Progenitor cell of endocrine pancreas (in vitro differentiated cells): ENCODE measurements at regions not wholly inside any gene's neighbourhood (a gene's known extent, or its start where the extent isn't known, plus 50 kb on each side); places are given as distances from the start of the nearest gene placed in this dataset.

Experiments
- DNase-seq: peaks from one replicate; pipeline ENCODE4 v3.0.0; 2021; ENCODE audit warnings: low spot score; ENCODE audit not compliant: unreplicated experiment
- H3K27ac Mint-ChIP-seq: 2 replicates; pipeline ENCODE4 v1.8.0; 2021; ENCODE audit warnings: mild to moderate bottlenecking, moderate library complexity, mixed read lengths
- H3K27me3 Mint-ChIP-seq: 2 replicates; pipeline ENCODE4 v1.8.0; 2021; ENCODE audit warnings: mixed read lengths
- H3K36me3 Mint-ChIP-seq: 2 replicates; pipeline ENCODE4 v1.8.0; 2022; ENCODE audit warnings: mixed read lengths; ENCODE audit not compliant: insufficient read depth
- H3K4me1 Mint-ChIP-seq: 2 replicates; pipeline ENCODE4 v1.8.0; 2021; ENCODE audit warnings: low read depth, mixed read lengths
- H3K4me3 Mint-ChIP-seq: 2 replicates; pipeline ENCODE4 v1.8.0; 2021; ENCODE audit warnings: low read depth, mild to moderate bottlenecking, moderate library complexity, mixed read lengths
- H3K9me3 Mint-ChIP-seq: 2 replicates; pipeline ENCODE4 v1.8.0; 2021; ENCODE audit warnings: low read depth, mixed read lengths
- TF ChIP-seq, protein P1 (sequence below): fragments of 200-600 bp; sonication (generic); IDR thresholded peaks from one replicate; pipeline ENCODE4 v1.5.0; 2021; ENCODE audit warnings: antibody characterized with exemption, mild to moderate bottlenecking; ENCODE audit not compliant: unreplicated experiment

- no peaks in the 10 kb centered on the region for H3K9me3 Mint-ChIP-seq
- no peak for DNase-seq
- peaks cover 76% of the 10 kb centered on the region for H3K27me3 Mint-ChIP-seq
- no peaks in the 10 kb centered on the region for H3K36me3 Mint-ChIP-seq
- TF ChIP-seq, protein P1, sequence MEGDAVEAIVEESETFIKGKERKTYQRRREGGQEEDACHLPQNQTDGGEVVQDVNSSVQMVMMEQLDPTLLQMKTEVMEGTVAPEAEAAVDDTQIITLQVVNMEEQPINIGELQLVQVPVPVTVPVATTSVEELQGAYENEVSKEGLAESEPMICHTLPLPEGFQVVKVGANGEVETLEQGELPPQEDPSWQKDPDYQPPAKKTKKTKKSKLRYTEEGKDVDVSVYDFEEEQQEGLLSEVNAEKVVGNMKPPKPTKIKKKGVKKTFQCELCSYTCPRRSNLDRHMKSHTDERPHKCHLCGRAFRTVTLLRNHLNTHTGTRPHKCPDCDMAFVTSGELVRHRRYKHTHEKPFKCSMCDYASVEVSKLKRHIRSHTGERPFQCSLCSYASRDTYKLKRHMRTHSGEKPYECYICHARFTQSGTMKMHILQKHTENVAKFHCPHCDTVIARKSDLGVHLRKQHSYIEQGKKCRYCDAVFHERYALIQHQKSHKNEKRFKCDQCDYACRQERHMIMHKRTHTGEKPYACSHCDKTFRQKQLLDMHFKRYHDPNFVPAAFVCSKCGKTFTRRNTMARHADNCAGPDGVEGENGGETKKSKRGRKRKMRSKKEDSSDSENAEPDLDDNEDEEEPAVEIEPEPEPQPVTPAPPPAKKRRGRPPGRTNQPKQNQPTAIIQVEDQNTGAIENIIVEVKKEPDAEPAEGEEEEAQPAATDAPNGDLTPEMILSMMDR, result no peak
- H3K27ac Mint-ChIP-seq, result no peak overlapping the region
- no peak overlapping the region for H3K4me3 Mint-ChIP-seq
- H3K4me1 Mint-ChIP-seq, result no peaks in the 10 kb centered on the region
These were observed 144.1 kb upstream of the IGSF21 start for GRCh38 chr1:17963513-17963912.

DNA sequence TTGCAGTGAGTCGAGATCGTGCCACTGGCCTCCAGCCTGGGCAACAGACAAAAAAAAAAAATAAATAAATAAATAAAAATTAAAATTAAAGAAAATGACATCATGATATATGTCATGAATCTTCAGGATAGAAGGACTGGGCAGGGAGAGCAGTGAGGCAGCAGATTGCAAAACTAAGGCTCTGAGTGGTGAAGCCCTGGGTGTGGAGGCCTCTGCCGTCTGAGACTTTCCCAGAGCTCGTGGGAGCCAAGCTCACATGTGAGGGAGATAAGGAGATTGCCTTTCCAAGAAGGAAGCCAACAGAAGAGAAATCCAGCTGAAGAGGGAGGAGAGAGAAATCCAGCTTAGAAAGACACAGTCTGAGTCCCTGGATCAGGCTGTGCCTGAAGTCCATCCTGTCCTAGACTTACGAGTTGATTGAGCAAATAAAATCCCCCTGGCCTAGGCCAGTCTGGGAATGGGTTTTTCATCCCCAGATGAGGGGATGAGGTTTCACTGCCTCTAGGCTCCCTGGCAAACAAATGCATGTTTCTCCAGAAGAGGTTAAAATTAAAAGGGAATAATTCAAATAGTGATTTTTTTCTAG is 142.0 kb upstream of the IGSF21 start:
- no peaks in the 10 kb centered on the region for H3K9me3 Mint-ChIP-seq
- peaks cover 56% of the 10 kb centered on the region for H3K27me3 Mint-ChIP-seq
- no peak overlapping the region for H3K27ac Mint-ChIP-seq
- no peak for DNase-seq
- H3K36me3 Mint-ChIP-seq, result no peaks in the 10 kb centered on the region
- no peaks in the 10 kb centered on the region for H3K4me1 Mint-ChIP-seq
- no peak overlapping the region for H3K4me3 Mint-ChIP-seq
- TF ChIP-seq, protein P1, result no peak

DNA sequence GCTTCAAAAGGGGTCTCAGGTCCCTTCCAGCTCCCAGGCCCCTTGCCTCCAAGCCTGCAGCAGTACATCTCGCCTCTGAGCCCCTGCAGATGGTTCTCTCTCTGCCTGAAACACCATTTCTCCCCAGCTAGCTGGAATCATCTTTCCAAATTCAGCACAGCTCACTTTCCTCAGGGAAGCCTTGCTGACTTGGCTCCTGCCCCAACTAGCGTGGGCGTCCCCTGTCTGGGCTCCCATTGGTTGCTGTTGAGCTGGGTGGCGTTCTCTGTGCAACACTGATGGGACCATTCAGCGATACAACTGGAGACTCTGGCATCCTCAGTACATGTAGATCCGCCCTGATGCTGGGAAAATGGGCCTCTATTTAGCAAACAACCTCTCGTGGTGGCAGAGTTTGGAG is 141.3 kb upstream of the IGSF21 start:
- TF ChIP-seq, protein P1, result no peak
- DNase-seq, result no peak
- no peaks in the 10 kb centered on the region for H3K36me3 Mint-ChIP-seq
- no peaks in the 10 kb centered on the region for H3K4me1 Mint-ChIP-seq
- peaks cover 52% of the 10 kb centered on the region for H3K27me3 Mint-ChIP-seq
- no peak overlapping the region for H3K27ac Mint-ChIP-seq
- no peaks in the 10 kb centered on the region for H3K9me3 Mint-ChIP-seq
- H3K4me3 Mint-ChIP-seq, result no peak overlapping the region

DNA sequence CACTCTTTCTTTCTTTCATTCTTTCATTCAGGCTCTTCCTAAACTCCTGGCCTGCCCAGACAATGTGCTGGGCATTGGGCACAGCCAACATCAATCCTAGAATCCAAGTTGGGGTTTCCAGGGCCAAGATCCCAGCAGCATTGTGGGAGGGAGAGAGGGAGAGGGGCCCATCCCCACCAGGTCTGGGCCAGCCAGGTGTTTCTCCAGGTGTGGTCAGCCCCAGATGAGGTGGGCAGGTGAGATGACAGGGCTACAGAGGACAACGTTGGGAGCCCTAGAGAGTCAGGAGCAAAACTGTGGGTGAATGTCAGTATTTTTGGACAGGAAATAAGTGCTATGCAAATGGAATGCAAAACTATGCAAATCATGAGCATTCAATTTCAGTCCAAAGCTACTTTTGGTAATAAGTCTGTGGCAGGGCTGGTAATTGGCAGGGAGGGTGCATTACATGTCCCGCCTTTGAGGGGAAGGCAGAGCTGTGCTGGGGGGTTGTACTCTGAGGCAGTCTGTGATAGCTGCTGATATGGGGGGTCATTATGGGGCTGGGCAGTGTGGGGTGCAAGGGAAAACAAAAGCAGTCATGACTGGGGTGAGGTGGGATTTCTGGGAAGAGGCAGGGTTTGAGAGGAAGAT is 139.9 kb upstream of the IGSF21 start:
- Mint-ChIP-seq H3K27me3 (peaks cover 49% of the 10 kb centered on the region), H3K9me3 (no peaks in the 10 kb centered on the region), H3K36me3 (no peaks in the 10 kb centered on the region), H3K4me3 (no peak overlapping the region), H3K4me1 (no peaks in the 10 kb centered on the region), H3K27ac (no peak overlapping the region)
- TF ChIP-seq, protein P1, result no peak
- DNase-seq, result no peak

DNA sequence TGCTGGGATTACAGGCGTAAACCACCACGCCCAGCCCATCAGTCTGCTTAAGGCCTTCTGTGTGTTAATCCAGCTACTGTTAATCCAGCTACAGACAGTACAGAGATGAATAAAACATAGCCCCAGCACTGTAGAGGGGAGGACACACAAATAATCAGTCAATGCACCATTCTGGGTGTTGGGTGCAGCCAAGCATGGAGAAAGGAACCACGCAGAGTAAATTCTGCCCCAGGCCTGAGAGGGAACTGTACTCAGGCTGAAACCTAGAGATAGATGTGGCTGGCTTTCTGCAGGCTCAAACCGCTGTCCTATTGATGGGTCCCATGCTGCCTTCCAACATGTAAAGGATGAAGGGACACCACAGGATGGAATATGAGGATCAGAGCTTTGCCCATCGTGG is 136.8 kb upstream of the IGSF21 start:
- no peak overlapping the region for H3K4me3 Mint-ChIP-seq
- no peaks in the 10 kb centered on the region for H3K36me3 Mint-ChIP-seq
- H3K4me1 Mint-ChIP-seq, result no peaks in the 10 kb centered on the region
- TF ChIP-seq, protein P1, result no peak
- peaks cover 55% of the 10 kb centered on the region for H3K27me3 Mint-ChIP-seq
- DNase-seq, result no peak
- no peaks in the 10 kb centered on the region for H3K9me3 Mint-ChIP-seq
- no peak overlapping the region for H3K27ac Mint-ChIP-seq
